SK-N-MC (cell line): ENCODE measurements at regions not wholly inside any gene's neighbourhood (a gene's known extent, or its start where the extent isn't known, plus 50 kb on each side); places are given as distances from the start of the nearest gene placed in this dataset.
"Not testable (repeated sequence)": the region's sequence is repeated elsewhere in the genome, so short reads cannot be mapped to it uniquely, and the experiment has no call there.

Experiments
- DNase-seq: peaks from one replicate; pipeline ENCODE4 v3.0.0-alpha.2; 2011; ENCODE audit warnings: low read depth, low spot score
- H3K27ac ChIP-seq: fragments of 200-600 bp; sonication (generic); 2 replicates; pipeline ENCODE4 v1.5.1; 2016; ENCODE audit warnings: mixed run types
- H3K36me3 ChIP-seq: fragments of 200-600 bp; sonication (generic); 2 replicates; pipeline ENCODE4 v1.6.1; 2017; ENCODE audit warnings: antibody characterized with exemption, low read length, mixed read lengths; ENCODE audit not compliant: insufficient read depth
- H3K4me3 ChIP-seq: fragments of 200-600 bp; sonication (generic); 2 replicates; pipeline ENCODE4 v1.5.1; 2016
- H3K9ac ChIP-seq: fragments of 200-600 bp; sonication (generic); 2 replicates; pipeline ENCODE4 v1.8.0; 2017; ENCODE audit warnings: mixed run types, mixed read lengths; ENCODE audit not compliant: insufficient read length
- H3K9me3 ChIP-seq: fragments of 200-600 bp; sonication (generic); 2 replicates; pipeline ENCODE4 v1.6.1; 2017; ENCODE audit warnings: low read depth, mild to moderate bottlenecking, antibody characterized with exemption, low read length, moderate library complexity, mixed read lengths
- EZH2 ChIP-seq: fragments of 200-600 bp; sonication (generic); IDR thresholded peaks from one replicate; pipeline ENCODE4 v1.6.1; 2017; ENCODE audit warnings: antibody characterized with exemption
- FOXP2 ChIP-seq: optimal IDR thresholded peaks from 2 replicates; pipeline ENCODE3; 2011; ENCODE audit warnings: mild to moderate bottlenecking, moderate library complexity; ENCODE audit not compliant: insufficient read depth; ENCODE audit errors: extremely low read length, control extremely low read depth
- POLR2AphosphoS5 ChIP-seq: IDR thresholded peaks from 2 replicates; pipeline ENCODE4 v1.6.1; 2012; ENCODE audit warnings: mild to moderate bottlenecking, low read depth, low read length, borderline replicate concordance

- Histone ChIP-seq H3K4me3 (no peak overlapping the region), H3K9ac (no peak overlapping the region), H3K27ac (no peak overlapping the region), H3K36me3 (no peaks in the 10 kb centered on the region), H3K9me3 (no peaks in the 10 kb centered on the region)
- no peak for DNase-seq
- no peak for TF ChIP-seq EZH2
- TF ChIP-seq FOXP2, result no peak
- no peak for TF ChIP-seq POLR2AphosphoS5
These were observed 77.9 kb upstream of the CASZ1 start for GRCh38 chr1:10874351-10874750.

GRCh38 chr1:10877894-10878293, 81.4 kb upstream of the CASZ1 start:
- Histone ChIP-seq H3K36me3 (no peaks in the 10 kb centered on the region), H3K4me3 (no peak overlapping the region), H3K27ac (no peak overlapping the region), H3K9me3 (no peaks in the 10 kb centered on the region), H3K9ac (no peak overlapping the region)
- no peak for DNase-seq
- TF ChIP-seq POLR2AphosphoS5 (no peak), FOXP2 (no peak), EZH2 (no peak)

GRCh38 chr1:10878469-10878868, 82.0 kb upstream of the CASZ1 start:
- H3K27ac ChIP-seq, result no peak overlapping the region
- H3K4me3 ChIP-seq, result no peak overlapping the region
- H3K9me3 ChIP-seq, result no peaks in the 10 kb centered on the region
- no peaks in the 10 kb centered on the region for H3K36me3 ChIP-seq
- no peak for TF ChIP-seq EZH2
- H3K9ac ChIP-seq, result no peak overlapping the region
- no peak for DNase-seq

- no peaks in the 10 kb centered on the region for H3K9me3 ChIP-seq
- DNase-seq, result no peak
- H3K27ac ChIP-seq, result no peak overlapping the region
- H3K36me3 ChIP-seq, result no peaks in the 10 kb centered on the region
- H3K9ac ChIP-seq, result no peak overlapping the region
- H3K4me3 ChIP-seq, result no peak overlapping the region
- TF ChIP-seq FOXP2, result no peak
- no peak for TF ChIP-seq EZH2
- TF ChIP-seq POLR2AphosphoS5, result no peak
These were observed 83.6 kb upstream of the CASZ1 start for GRCh38 chr1:10880063-10880462.

GRCh38 chr1:10881046-10881445, 84.6 kb upstream of the CASZ1 start:
- H3K27ac ChIP-seq, result no peak overlapping the region
- no peaks in the 10 kb centered on the region for H3K9me3 ChIP-seq
- H3K4me3 ChIP-seq, result no peak overlapping the region
- no peak for DNase-seq
- TF ChIP-seq FOXP2 (no peak), POLR2AphosphoS5 (no peak), EZH2 (no peak)
- no peaks in the 10 kb centered on the region for H3K36me3 ChIP-seq
- no peak overlapping the region for H3K9ac ChIP-seq

- H3K9ac ChIP-seq, result no peak overlapping the region
- no peak for TF ChIP-seq FOXP2
- no peak for TF ChIP-seq POLR2AphosphoS5
- no peak for TF ChIP-seq EZH2
- no peaks in the 10 kb centered on the region for H3K9me3 ChIP-seq
- DNase-seq, result no peak
- no peaks in the 10 kb centered on the region for H3K36me3 ChIP-seq
- H3K4me3 ChIP-seq, result no peak overlapping the region
- no peak overlapping the region for H3K27ac ChIP-seq
These were observed 85.6 kb upstream of the CASZ1 start for GRCh38 chr1:10882069-10882468.

- not testable (repeated sequence) for H3K9ac ChIP-seq, H3K36me3 ChIP-seq, DNase-seq, H3K4me3 ChIP-seq, H3K9me3 ChIP-seq, H3K27ac ChIP-seq
These were observed 90.6 kb upstream of the CASZ1 start for GRCh38 chr1:10887032-10887431.

- Histone ChIP-seq H3K9me3 (no peaks in the 10 kb centered on the region), H3K4me3 (no peak overlapping the region), H3K27ac (no peak overlapping the region), H3K36me3 (no peaks in the 10 kb centered on the region), H3K9ac (no peak overlapping the region)
- TF ChIP-seq FOXP2, result no peak
- TF ChIP-seq POLR2AphosphoS5, result no peak
- TF ChIP-seq EZH2, result no peak
- no peak for DNase-seq
These were observed 91.8 kb upstream of the CASZ1 start for GRCh38 chr1:10888291-10888690.

- no peak for TF ChIP-seq POLR2AphosphoS5
- no peak for TF ChIP-seq EZH2
- TF ChIP-seq FOXP2, result no peak
- Histone ChIP-seq H3K27ac (no peak overlapping the region), H3K36me3 (no peaks in the 10 kb centered on the region), H3K4me3 (no peak overlapping the region), H3K9ac (no peak overlapping the region), H3K9me3 (no peaks in the 10 kb centered on the region)
- DNase-seq, result no peak
These were observed 92.6 kb upstream of the CASZ1 start for GRCh38 chr1:10888791-10889649.
